Fibroblast of lung (primary cell): ENCODE measurements at regions not wholly inside any gene's neighbourhood (a gene's known extent, or its start where the extent isn't known, plus 50 kb on each side); places are given as distances from the start of the nearest gene placed in this dataset.

ENCODE experiments used
- DNase-seq, 2 donors: peaks; one replicate each; pipeline versions ENCODE4 v3.0.0 to v3.0.0-alpha.2; 2010; ENCODE audit warnings: low read depth in 2 of 2
- H2AFZ ChIP-seq: 2 replicates; pipeline ENCODE4 v1.5.1; 2012; ENCODE audit warnings: low read length, control low read depth, inconsistent platforms
- H3K27ac ChIP-seq: 2 replicates; pipeline ENCODE4 v1.5.1; 2011; ENCODE audit warnings: low read length, control low read depth; ENCODE audit not compliant: insufficient read depth
- H3K27me3 ChIP-seq: 2 replicates; pipeline ENCODE4 v1.5.1; 2011; ENCODE audit warnings: mild to moderate bottlenecking, low read length; ENCODE audit not compliant: control insufficient read depth, insufficient read depth
- H3K36me3 ChIP-seq: 2 replicates; pipeline ENCODE4 v1.5.1; 2011; ENCODE audit warnings: low read length; ENCODE audit not compliant: control insufficient read depth, insufficient read depth
- H3K4me1 ChIP-seq: 2 replicates; pipeline ENCODE4 v1.5.1; 2011; ENCODE audit warnings: low read length; ENCODE audit not compliant: control insufficient read depth, insufficient read depth; ENCODE audit errors: extremely low read depth
- H3K4me2 ChIP-seq: 2 replicates; pipeline ENCODE4 v1.5.1; 2011; ENCODE audit warnings: low read length, control low read depth; ENCODE audit not compliant: insufficient read depth; ENCODE audit errors: extremely low read depth
- H3K4me3 ChIP-seq, 4 experiments: fragments of 200-600 bp in 1 of 4; sonication (generic) in 1 of 4; replicated peaks in 1 of 4; 2 replicates each; pipeline ENCODE4 v1.5.1; 2011 to 2016; ENCODE audit warnings: low read length in 4 of 4, low read depth in 3 of 4, mild to moderate bottlenecking in 3 of 4, control low read depth in 2 of 4, inconsistent platforms in 1 of 4, mixed read lengths in 1 of 4; ENCODE audit not compliant: insufficient read depth in 1 of 4; ENCODE audit errors: control extremely low read depth in 1 of 4
- H3K79me2 ChIP-seq: 2 replicates; pipeline ENCODE4 v1.5.1; 2012; ENCODE audit warnings: mild to moderate bottlenecking, low read length, inconsistent platforms; ENCODE audit not compliant: control insufficient read depth, insufficient read depth
- H3K9ac ChIP-seq: 2 replicates; pipeline ENCODE4 v1.5.1; 2011; ENCODE audit warnings: mild to moderate bottlenecking, low read length, control low read depth; ENCODE audit not compliant: insufficient read depth
- H3K9me3 ChIP-seq: 2 replicates; pipeline ENCODE4 v1.5.1; 2012; ENCODE audit warnings: low read depth, low read length; ENCODE audit not compliant: control insufficient read depth, insufficient read depth
- H4K20me1 ChIP-seq: 2 replicates; pipeline ENCODE4 v1.5.1; 2011; ENCODE audit warnings: low read length; ENCODE audit not compliant: control insufficient read depth, insufficient read depth; ENCODE audit errors: extremely low read depth
- EZH2 ChIP-seq: IDR thresholded peaks from 2 replicates; pipeline ENCODE4 v1.5.1; 2012; ENCODE audit warnings: low read length, control low read depth, mild to moderate bottlenecking; ENCODE audit errors: missing control alignments
- TF ChIP-seq, protein P1 (sequence below), 2 donors: IDR thresholded peaks in 1 of 2; conservative IDR thresholded peaks in 1 of 2; 1 replicate in 1 of 2; 2 replicates in 1 of 2; pipeline ENCODE4 v1.5.1; 2011 to 2012; ENCODE audit warnings: low read length in 2 of 2, control low read depth in 1 of 2, inconsistent platforms in 1 of 2, low read depth in 1 of 2, mild to moderate bottlenecking in 1 of 2

DNA sequence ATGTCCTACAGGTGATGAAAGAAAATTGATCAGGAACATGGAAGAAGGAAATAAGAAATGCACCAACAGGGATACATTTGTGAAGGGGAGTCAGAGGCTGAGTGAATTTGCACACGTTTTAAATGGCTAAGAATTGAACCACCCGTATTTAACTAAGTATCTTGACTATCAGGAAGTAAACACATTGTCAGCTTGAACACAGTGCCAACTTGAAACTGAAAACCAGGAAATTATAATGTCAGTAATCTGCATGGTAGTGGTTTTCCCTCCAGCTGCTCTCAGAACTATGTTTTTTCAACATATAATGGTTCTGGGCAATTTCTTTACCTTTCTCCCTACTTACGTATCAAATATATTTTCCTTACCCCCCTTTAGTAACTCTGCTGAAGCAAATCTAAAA lies 366.5 kb upstream of the POU3F2 start:
- Histone ChIP-seq H3K27me3 (no peaks in the 10 kb centered on the region), H4K20me1 (no peaks in the 10 kb centered on the region), H3K4me2 (no peak overlapping the region), H3K4me3 (no peak overlapping the region), H3K4me1 (no peaks in the 10 kb centered on the region), H3K27ac (no peak overlapping the region), H3K36me3 (no peaks in the 10 kb centered on the region), H2AFZ (no peak overlapping the region), H3K79me2 (no peaks in the 10 kb centered on the region), H3K9ac (no peak overlapping the region), H3K9me3 (no peaks in the 10 kb centered on the region)
- TF ChIP-seq, protein P1, sequence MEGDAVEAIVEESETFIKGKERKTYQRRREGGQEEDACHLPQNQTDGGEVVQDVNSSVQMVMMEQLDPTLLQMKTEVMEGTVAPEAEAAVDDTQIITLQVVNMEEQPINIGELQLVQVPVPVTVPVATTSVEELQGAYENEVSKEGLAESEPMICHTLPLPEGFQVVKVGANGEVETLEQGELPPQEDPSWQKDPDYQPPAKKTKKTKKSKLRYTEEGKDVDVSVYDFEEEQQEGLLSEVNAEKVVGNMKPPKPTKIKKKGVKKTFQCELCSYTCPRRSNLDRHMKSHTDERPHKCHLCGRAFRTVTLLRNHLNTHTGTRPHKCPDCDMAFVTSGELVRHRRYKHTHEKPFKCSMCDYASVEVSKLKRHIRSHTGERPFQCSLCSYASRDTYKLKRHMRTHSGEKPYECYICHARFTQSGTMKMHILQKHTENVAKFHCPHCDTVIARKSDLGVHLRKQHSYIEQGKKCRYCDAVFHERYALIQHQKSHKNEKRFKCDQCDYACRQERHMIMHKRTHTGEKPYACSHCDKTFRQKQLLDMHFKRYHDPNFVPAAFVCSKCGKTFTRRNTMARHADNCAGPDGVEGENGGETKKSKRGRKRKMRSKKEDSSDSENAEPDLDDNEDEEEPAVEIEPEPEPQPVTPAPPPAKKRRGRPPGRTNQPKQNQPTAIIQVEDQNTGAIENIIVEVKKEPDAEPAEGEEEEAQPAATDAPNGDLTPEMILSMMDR (conservative IDR thresholded peaks at IDR 0.05 in 1 of 2, IDR thresholded peaks at IDR 0.05 in 1 of 2; ENCODE audit: low read depth in 1 of 2, low read length in 2 of 2): no peak
- TF ChIP-seq EZH2: no peak
- peak in 1 of 2 donors; percentile 0 for DNase-seq

DNA sequence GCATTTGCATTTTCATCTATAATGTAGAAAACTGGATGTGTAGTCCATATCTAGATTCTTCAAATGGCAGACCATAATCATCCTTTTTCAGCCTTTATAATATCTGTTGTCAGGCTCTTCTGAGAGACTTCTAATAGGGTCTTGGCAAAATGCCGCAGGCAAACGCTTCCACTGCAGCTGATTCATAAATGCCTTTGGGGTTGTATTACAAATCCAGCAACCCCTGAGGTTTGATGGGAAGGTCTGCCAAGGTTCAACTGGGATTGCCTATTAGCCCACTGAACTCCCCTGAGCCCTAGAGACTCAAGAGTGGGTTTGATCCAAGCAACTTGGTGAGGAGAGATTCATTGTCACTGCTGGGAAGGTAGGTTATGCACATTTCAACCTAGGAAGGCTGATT lies 365.2 kb upstream of the POU3F2 start:
- no peaks in the 10 kb centered on the region for H3K4me1 ChIP-seq
- TF ChIP-seq EZH2: no peak
- TF ChIP-seq, protein P1 (conservative IDR thresholded peaks at IDR 0.05 in 1 of 2, IDR thresholded peaks at IDR 0.05 in 1 of 2; ENCODE audit: low read depth in 1 of 2, low read length in 2 of 2): no peak
- H3K4me3 ChIP-seq: no peak overlapping the region
- H2AFZ ChIP-seq: no peak overlapping the region
- no peaks in the 10 kb centered on the region for H3K9me3 ChIP-seq
- H3K27ac ChIP-seq: no peak overlapping the region
- H3K27me3 ChIP-seq: no peaks in the 10 kb centered on the region
- H4K20me1 ChIP-seq: no peaks in the 10 kb centered on the region
- no peaks in the 10 kb centered on the region for H3K36me3 ChIP-seq
- no peaks in the 10 kb centered on the region for H3K79me2 ChIP-seq
- peak in 1 of 2 donors; percentile 68 for DNase-seq
- H3K9ac ChIP-seq: no peak overlapping the region
- H3K4me2 ChIP-seq: no peak overlapping the region

DNA sequence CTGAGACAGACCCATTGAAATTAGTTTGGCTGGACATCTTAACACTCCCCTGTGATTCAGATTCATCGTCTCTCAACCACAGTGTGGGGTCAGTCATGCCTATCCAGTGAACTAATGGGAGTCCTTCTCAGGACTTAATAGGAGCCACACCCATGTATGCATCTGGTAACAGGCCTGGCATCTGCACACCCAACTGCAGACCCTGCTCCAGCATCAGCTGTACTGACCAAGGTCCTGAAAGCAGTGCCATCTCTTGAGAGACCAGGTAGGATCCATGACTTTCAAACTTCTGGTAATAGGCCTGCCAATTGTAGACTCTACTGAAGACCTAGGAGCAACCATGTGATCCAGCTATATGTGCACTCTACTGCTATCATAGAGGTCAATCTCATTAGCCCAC lies 363.6 kb upstream of the POU3F2 start:
- no peaks in the 10 kb centered on the region for H3K27me3 ChIP-seq
- no peak overlapping the region for H3K4me2 ChIP-seq
- no peak overlapping the region for H3K27ac ChIP-seq
- H3K4me3 ChIP-seq: no peak overlapping the region
- H3K9ac ChIP-seq: no peak overlapping the region
- H2AFZ ChIP-seq: no peak overlapping the region
- H4K20me1 ChIP-seq: no peaks in the 10 kb centered on the region
- TF ChIP-seq, protein P1 (conservative IDR thresholded peaks at IDR 0.05 in 1 of 2, IDR thresholded peaks at IDR 0.05 in 1 of 2; ENCODE audit: low read depth in 1 of 2, low read length in 2 of 2): no peak
- no peak for TF ChIP-seq EZH2
- no peaks in the 10 kb centered on the region for H3K36me3 ChIP-seq
- H3K9me3 ChIP-seq: no peaks in the 10 kb centered on the region
- peak in 1 of 2 donors; percentile 17 for DNase-seq
- no peaks in the 10 kb centered on the region for H3K4me1 ChIP-seq
- no peaks in the 10 kb centered on the region for H3K79me2 ChIP-seq
